IPS-20b (cell line): ENCODE measurements at regions not wholly inside any gene's neighbourhood (a gene's known extent, or its start where the extent isn't known, plus 50 kb on each side); places are given as distances from the start of the nearest gene placed in this dataset.

Experiments used
- H3K27ac ChIP-seq: one replicate; pipeline ENCODE4 v1.5.1; 2013; ENCODE audit warnings: low read length
- H3K27me3 ChIP-seq: 2 replicates; pipeline ENCODE4 v1.6.1; 2013; ENCODE audit warnings: mild to moderate bottlenecking, low read length, inconsistent platforms; ENCODE audit not compliant: insufficient read depth
- H3K36me3 ChIP-seq: 2 replicates; pipeline ENCODE4 v1.6.1; 2013; ENCODE audit warnings: low read depth, mild to moderate bottlenecking, inconsistent platforms, low read length, moderate library complexity; ENCODE audit not compliant: insufficient read depth
- H3K4me1 ChIP-seq: 2 replicates; pipeline ENCODE4 v1.6.1; 2013; ENCODE audit warnings: mild to moderate bottlenecking, control low read depth, inconsistent platforms, low read length, moderate library complexity; ENCODE audit not compliant: insufficient read depth
- H3K4me3 ChIP-seq: 2 replicates; pipeline ENCODE4 v1.5.1; 2013; ENCODE audit warnings: mild to moderate bottlenecking, low read length, inconsistent platforms
- H3K9ac ChIP-seq: 2 replicates; pipeline ENCODE4 v1.6.1; 2013; ENCODE audit warnings: low read depth, mild to moderate bottlenecking, inconsistent platforms, low read length, moderate library complexity
- H3K9me3 ChIP-seq: 2 replicates; pipeline ENCODE4 v1.6.1; 2013; ENCODE audit warnings: mild to moderate bottlenecking, low read depth, low read length, inconsistent platforms; ENCODE audit not compliant: insufficient read depth

DNA sequence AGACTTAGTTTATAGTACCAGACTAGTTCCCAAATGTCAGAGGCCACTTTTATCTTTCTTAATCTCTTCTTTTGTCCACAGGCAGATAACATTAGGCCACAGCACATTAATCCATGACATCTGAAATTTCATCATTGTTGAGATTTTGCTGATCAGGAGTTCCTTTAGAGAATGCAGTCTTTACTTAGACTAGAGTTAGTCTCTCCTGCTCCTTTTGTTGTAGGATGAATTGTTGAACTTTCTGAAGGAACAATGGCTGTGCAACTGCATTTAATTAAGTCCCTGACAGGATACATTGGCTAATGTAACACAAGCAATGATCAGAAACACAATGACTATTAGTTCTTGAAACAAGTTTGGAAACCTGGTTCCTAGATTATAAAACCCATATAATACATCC, 266.3 kb downstream of the PCDH20 start:
- Histone ChIP-seq H3K4me3 (no peak overlapping the region), H3K27me3 (no peaks in the 10 kb centered on the region), H3K4me1 (no peaks in the 10 kb centered on the region), H3K36me3 (no peaks in the 10 kb centered on the region), H3K9ac (no peak overlapping the region), H3K9me3 (no peaks in the 10 kb centered on the region), H3K27ac (no peak overlapping the region)

DNA sequence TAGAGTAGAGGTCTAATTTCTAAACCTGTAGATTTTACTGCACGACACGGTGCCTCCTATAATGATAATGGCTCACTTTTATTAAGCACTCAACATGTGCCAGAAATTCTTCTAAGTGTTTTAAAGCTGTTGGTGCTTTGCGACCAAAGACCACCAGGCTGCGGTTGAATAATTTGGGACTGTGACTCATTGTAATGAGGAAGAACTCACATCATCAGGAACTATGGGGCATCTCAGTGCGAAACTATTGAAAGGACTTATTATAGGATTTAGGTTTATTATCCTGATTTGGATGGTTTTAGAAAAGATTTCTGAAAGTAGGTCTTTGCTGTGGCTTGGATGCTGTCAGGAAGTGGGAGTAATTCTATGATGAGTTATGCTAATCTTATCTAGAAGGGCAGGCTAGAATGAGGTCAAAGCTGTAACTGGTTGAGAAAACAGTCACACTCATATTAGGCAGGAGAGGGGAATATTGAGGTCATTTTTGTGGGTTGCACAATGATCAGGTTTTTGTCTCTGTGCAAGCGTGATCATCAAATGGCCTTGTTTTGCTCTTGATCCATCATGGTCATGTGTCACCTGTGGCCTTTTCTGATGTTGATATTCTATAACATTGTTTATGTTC, 266.8 kb downstream of the PCDH20 start:
- H3K9ac ChIP-seq = no peak overlapping the region
- H3K4me3 ChIP-seq = no peak overlapping the region
- no peaks in the 10 kb centered on the region for H3K36me3 ChIP-seq
- H3K9me3 ChIP-seq = no peaks in the 10 kb centered on the region
- no peak overlapping the region for H3K27ac ChIP-seq
- no peaks in the 10 kb centered on the region for H3K27me3 ChIP-seq
- no peaks in the 10 kb centered on the region for H3K4me1 ChIP-seq

DNA sequence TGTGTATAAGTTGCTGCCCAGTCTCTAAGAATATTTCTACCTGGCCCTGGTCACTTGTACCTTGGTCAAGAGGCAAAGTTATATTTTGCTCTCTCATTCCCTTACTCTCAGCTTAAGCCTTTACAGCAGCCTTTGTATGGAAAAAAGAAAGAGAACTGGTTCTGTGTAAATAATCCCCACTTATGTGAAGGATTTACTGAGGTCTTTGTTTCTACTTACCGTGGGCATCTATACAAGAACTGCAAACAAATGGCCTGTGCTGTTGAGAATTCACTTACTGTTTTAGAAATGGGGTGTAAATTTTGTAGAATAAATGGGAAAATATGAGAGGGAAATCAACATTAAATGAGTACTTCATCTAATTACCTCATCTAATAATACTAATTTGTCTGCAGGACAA, 267.4 kb downstream of the PCDH20 start:
- no peaks in the 10 kb centered on the region for H3K4me1 ChIP-seq
- H3K4me3 ChIP-seq = no peak overlapping the region
- no peak overlapping the region for H3K27ac ChIP-seq
- H3K9ac ChIP-seq = no peak overlapping the region
- H3K9me3 ChIP-seq = no peaks in the 10 kb centered on the region
- no peaks in the 10 kb centered on the region for H3K27me3 ChIP-seq
- H3K36me3 ChIP-seq = no peaks in the 10 kb centered on the region

DNA sequence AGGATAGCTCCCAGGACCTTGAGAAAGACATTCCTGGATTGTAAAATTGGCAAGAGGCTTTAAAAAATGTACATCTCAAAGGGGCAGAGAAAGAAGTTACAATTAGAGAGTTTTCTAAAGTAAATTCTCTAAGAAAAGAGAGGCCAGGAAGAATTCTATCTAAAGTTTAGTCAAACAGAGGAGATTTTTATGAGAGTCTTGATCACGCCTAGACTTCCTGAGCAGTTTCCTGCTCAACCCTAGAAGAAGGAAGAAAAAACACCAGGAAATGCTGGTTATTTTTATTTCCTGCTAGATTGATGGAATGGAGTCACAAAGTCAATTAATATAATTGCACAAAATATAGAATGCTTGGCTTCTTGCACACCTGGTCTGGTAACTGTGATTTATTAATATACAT, 269.1 kb downstream of the PCDH20 start:
- H3K4me3 ChIP-seq = no peak overlapping the region
- H3K9me3 ChIP-seq = no peaks in the 10 kb centered on the region
- no peak overlapping the region for H3K9ac ChIP-seq
- no peak overlapping the region for H3K27ac ChIP-seq
- H3K27me3 ChIP-seq = no peaks in the 10 kb centered on the region
- H3K4me1 ChIP-seq = no peaks in the 10 kb centered on the region
- H3K36me3 ChIP-seq = no peaks in the 10 kb centered on the region

DNA sequence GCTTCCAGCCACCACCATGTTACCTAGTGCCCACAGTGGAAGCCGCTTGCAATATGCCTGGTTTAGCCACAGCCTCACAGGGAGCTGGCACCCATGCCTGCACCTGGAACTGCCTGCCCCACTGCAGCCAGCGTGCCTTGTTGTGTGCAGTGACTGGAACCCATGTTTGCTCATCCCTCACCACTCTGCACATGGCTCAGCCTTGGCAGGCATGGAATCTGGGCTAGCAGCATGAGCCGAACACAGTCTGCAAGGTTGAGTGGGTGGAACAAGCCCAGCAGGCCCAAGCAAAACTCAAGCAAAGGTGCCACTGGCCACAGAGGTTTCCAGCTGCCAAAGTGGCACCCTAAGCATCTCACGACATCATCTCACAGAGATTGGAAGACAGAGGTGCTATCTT, 269.5 kb downstream of the PCDH20 start:
- no peaks in the 10 kb centered on the region for H3K36me3 ChIP-seq

DNA sequence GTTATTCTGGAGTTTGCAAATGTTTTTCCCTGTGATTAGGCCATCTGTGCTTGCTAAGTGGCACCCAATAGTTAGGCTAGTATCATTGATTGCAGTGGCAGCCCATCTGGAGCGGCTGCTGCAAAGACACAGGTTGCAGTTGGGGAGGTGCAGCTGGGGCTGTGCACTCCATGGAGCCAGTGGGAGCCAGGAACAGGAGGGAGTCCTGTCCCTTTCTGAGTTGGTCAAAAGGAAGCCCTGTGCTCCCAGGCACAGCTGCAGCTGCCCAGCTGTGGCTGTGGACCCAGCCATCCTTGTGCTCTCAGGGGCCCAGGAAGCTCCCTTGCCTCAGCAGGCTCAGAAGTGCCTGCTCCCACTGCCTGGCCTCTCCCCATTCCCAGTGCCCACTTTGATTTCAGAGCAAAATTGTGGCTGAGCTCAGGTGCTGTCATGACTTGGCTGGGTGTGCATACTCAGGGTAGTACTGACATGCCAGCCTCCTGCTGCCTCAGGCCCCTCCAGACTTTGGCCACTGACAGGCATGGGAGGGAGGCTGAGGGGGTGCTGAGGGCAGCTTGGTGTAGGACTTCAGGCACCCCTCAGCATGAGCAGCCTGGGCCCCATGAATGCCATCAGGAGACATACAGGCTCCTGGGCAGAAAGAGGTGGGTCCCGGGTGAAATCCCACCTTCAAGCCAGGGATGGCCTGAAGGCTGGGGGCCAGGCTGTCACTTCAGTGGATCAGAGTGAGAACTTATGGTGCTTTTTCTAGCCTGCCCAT, 270.6 kb downstream of the PCDH20 start:
- no peaks in the 10 kb centered on the region for H3K4me1 ChIP-seq
- H3K4me3 ChIP-seq = no peak overlapping the region
- H3K9me3 ChIP-seq = no peaks in the 10 kb centered on the region
- no peak overlapping the region for H3K9ac ChIP-seq
- H3K27ac ChIP-seq = no peak overlapping the region
- H3K36me3 ChIP-seq = no peaks in the 10 kb centered on the region
- H3K27me3 ChIP-seq = no peaks in the 10 kb centered on the region

More for the DNA sequence above, 269.5 kb downstream of the PCDH20 start:
- Histone ChIP-seq H3K9me3 (no peaks in the 10 kb centered on the region), H3K9ac (no peak overlapping the region), H3K27me3 (no peaks in the 10 kb centered on the region), H3K4me3 (no peak overlapping the region), H3K27ac (no peak overlapping the region), H3K4me1 (no peaks in the 10 kb centered on the region)

DNA sequence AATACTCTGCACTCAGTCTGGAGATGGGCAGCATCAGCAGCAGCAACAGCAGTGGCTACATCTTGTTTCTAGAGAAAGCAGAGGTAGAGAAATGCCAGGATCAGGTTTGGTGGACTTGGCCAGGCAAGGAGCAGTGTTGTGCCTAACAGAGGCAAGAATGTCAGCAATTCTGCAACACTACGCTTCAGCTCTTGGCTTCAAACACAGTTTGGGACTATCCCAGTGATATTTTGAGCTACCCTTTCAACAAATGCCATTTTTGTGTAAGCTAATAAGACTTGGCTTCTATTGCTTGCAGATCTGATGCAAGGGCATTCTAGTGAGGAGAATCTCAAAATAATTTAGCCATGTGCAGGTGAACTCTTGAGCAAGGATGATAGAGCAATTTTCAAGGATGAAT, 271.3 kb downstream of the PCDH20 start:
- Histone ChIP-seq H3K36me3 (no peaks in the 10 kb centered on the region), H3K4me3 (no peak overlapping the region), H3K4me1 (no peaks in the 10 kb centered on the region), H3K27me3 (no peaks in the 10 kb centered on the region), H3K9ac (no peak overlapping the region), H3K9me3 (no peaks in the 10 kb centered on the region), H3K27ac (no peak overlapping the region)

DNA sequence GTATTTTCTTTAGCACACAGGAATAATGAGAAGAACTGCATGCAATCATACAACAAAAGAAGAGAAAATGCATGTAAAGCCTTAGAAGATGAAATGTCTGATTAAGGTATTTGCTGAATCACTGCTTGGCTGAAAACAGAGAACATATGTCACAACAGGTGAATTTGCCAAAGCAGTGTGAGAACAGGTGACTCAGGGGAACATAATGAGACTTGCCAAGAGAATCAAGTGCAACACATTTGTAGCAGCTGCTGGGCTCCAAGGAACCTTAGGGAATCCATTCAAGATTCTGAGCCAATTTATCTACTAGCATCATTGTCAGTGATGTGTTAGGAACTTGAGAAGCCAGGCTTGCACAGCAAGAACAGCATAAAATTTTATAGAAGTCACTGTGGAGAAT, 273.1 kb downstream of the PCDH20 start:
- no peak overlapping the region for H3K4me3 ChIP-seq
- H3K36me3 ChIP-seq = no peaks in the 10 kb centered on the region
- H3K9ac ChIP-seq = no peak overlapping the region
- no peaks in the 10 kb centered on the region for H3K27me3 ChIP-seq
- H3K27ac ChIP-seq = no peak overlapping the region
- no peaks in the 10 kb centered on the region for H3K4me1 ChIP-seq
- H3K9me3 ChIP-seq = no peaks in the 10 kb centered on the region

DNA sequence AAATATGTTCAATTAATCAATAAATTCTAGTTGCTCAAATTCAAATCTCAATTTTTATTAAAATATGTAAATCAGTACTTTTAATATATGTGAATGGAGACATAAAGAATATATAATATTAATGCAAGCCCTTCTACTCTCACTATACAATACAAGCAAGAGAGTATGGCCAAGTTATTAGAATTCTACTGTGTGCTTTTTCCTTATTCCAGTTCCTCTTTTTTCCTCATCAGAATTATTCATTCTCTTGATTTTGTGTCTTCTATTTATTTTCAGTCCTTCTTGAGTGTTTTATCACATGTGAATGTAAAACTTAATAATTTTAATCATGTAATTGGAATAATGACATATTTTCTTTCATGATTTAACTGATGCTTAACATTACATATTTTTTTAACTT, 276.8 kb downstream of the PCDH20 start:
- no peaks in the 10 kb centered on the region for H3K36me3 ChIP-seq
- H3K9me3 ChIP-seq = no peaks in the 10 kb centered on the region
- H3K27me3 ChIP-seq = no peaks in the 10 kb centered on the region
- H3K4me1 ChIP-seq = no peaks in the 10 kb centered on the region
- no peak overlapping the region for H3K27ac ChIP-seq
- H3K9ac ChIP-seq = no peak overlapping the region
- no peak overlapping the region for H3K4me3 ChIP-seq

DNA sequence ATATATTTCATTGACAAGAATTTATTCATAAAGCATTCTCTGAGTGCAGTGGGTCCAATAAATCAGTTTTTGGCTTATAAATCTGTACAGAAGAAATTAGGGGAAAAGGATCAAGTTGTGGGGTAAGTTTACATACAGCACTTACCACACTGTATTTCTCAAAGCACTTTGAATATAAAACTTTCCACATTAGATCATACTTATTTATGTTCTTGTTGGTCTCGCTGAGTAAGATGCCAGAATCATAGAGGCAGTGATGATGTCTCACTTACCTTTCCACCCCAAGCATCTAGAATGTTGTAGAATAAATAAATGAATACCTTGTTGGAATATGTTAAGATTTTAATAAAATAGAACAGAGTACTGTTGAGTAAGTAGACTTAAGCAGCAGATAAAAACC, 279.1 kb downstream of the PCDH20 start:
- Histone ChIP-seq H3K9ac (no peak overlapping the region), H3K36me3 (no peaks in the 10 kb centered on the region), H3K27ac (no peak overlapping the region), H3K4me1 (no peaks in the 10 kb centered on the region), H3K4me3 (no peak overlapping the region), H3K9me3 (no peaks in the 10 kb centered on the region), H3K27me3 (no peaks in the 10 kb centered on the region)

DNA sequence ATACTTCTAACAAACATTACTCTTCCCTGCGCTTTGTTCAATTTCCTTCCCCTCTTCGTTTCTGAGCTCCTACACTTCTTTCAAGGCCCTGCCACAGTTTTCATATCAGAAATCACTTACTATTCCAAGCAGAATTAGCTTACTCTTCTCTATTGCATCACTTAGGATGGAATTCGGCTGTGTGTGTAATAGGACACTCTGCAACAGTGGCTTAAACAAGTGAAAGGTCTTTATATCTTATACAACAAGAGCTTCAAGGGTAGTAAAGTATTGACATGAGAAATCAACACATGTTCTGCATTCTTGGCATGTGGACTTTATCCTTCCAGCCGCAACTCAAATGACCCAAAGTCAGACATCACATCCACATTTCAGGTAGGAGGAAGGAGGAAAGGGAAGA, 279.6 kb downstream of the PCDH20 start:
- no peak overlapping the region for H3K27ac ChIP-seq
- H3K27me3 ChIP-seq = no peaks in the 10 kb centered on the region
- H3K9me3 ChIP-seq = no peaks in the 10 kb centered on the region
- H3K4me1 ChIP-seq = no peaks in the 10 kb centered on the region
- no peak overlapping the region for H3K9ac ChIP-seq
- H3K36me3 ChIP-seq = no peaks in the 10 kb centered on the region
- H3K4me3 ChIP-seq = no peak overlapping the region

DNA sequence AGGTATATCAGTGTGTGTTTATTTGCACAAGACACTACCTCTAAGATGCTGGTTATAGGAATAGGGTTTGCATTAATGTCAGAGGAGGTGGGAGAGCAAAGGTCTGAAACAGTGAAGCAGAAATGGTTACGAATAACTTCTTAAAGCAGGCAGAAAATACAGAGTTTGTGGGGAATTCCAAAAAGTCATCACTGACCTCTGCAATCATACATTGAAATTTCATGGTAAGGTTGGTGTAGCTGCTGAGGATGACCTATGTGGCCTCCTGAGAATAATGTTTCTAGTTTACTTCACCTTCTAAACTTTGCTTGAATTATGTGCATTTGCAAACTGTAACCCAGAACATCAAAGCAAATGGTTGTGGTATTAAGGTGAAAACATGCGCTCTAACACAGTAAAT, 280.1 kb downstream of the PCDH20 start:
- no peaks in the 10 kb centered on the region for H3K27me3 ChIP-seq
- no peaks in the 10 kb centered on the region for H3K36me3 ChIP-seq
- H3K27ac ChIP-seq = no peak overlapping the region
- no peaks in the 10 kb centered on the region for H3K4me1 ChIP-seq
- no peaks in the 10 kb centered on the region for H3K9me3 ChIP-seq
- no peak overlapping the region for H3K9ac ChIP-seq
- H3K4me3 ChIP-seq = no peak overlapping the region
